Stomach smooth muscle (tissue), 2 donors: ENCODE measurements at regions not wholly inside any gene's neighbourhood (a gene's known extent, or its start where the extent isn't known, plus 50 kb on each side); places are given as distances from the start of the nearest gene placed in this dataset.
"Not testable (repeated sequence)": the region's sequence is repeated elsewhere in the genome, so short reads cannot be mapped to it uniquely, and the experiment has no call there.

Experiments
- H3K27ac ChIP-seq: one replicate; pipeline ENCODE4 v1.7.0; 2013; ENCODE audit warnings: mild to moderate bottlenecking, low read length, inconsistent platforms
- H3K27me3 ChIP-seq, 2 donors: one replicate each; pipeline ENCODE4 v1.7.0; 2013; ENCODE audit warnings: low read length in 2 of 2; ENCODE audit not compliant: insufficient read depth in 2 of 2, control insufficient read depth in 1 of 2
- H3K36me3 ChIP-seq, 2 donors: one replicate each; pipeline ENCODE4 v1.7.0; 2013; ENCODE audit warnings: low read length in 2 of 2; ENCODE audit not compliant: control insufficient read depth in 2 of 2, insufficient read depth in 2 of 2
- H3K4me1 ChIP-seq: one replicate; pipeline ENCODE4 v1.7.0; 2013; ENCODE audit warnings: low read length; ENCODE audit not compliant: control insufficient read depth, insufficient read depth
- H3K4me3 ChIP-seq, 2 donors: one replicate each; pipeline ENCODE4 v1.7.0; 2013; ENCODE audit warnings: low read length in 2 of 2
- H3K9ac ChIP-seq, 2 donors: one replicate each; pipeline ENCODE4 v1.7.0; 2013; ENCODE audit warnings: low read length in 2 of 2, mild to moderate bottlenecking in 1 of 2
- H3K9me3 ChIP-seq, 2 donors: one replicate each; pipeline ENCODE4 v1.7.0; 2013; ENCODE audit warnings: low read length in 2 of 2; ENCODE audit not compliant: control insufficient read depth in 2 of 2
- donor health status: healthy.
- donor health status: Pancreatic carcinoma.

GRCh38 chr9:38244971-38245370 is 147.5 kb upstream of the ALDH1B1 start:
- Histone ChIP-seq H3K9me3 (no peaks in the 10 kb centered on the region), H3K27ac (no peak overlapping the region), H3K36me3 (no peaks in the 10 kb centered on the region), H3K4me3 (no peak overlapping the region), H3K9ac (no peak overlapping the region), H3K27me3 (no peaks in the 10 kb centered on the region), H3K4me1 (no peaks in the 10 kb centered on the region)

GRCh38 chr9:38243993-38244392 is 148.5 kb upstream of the ALDH1B1 start:
- H3K27me3 ChIP-seq = no peaks in the 10 kb centered on the region

GRCh38 chr9:38242151-38242550 is 150.4 kb upstream of the ALDH1B1 start:
- H3K9me3 ChIP-seq, H3K4me1 ChIP-seq, H3K9ac ChIP-seq, H3K4me3 ChIP-seq, H3K27me3 ChIP-seq, H3K27ac ChIP-seq, H3K36me3 ChIP-seq: not testable (repeated sequence)

More at GRCh38 chr9:38243993-38244392, 148.5 kb upstream of the ALDH1B1 start:
- H3K9me3 ChIP-seq = no peaks in the 10 kb centered on the region
- no peak overlapping the region for H3K27ac ChIP-seq
- H3K4me3 ChIP-seq = no peak overlapping the region
- no peak overlapping the region for H3K9ac ChIP-seq
- no peaks in the 10 kb centered on the region for H3K36me3 ChIP-seq
- H3K4me1 ChIP-seq = no peaks in the 10 kb centered on the region

- no peak overlapping the region for H3K4me3 ChIP-seq
- H3K9me3 ChIP-seq = no peaks in the 10 kb centered on the region
- no peaks in the 10 kb centered on the region for H3K27me3 ChIP-seq
- H3K36me3 ChIP-seq = no peaks in the 10 kb centered on the region
- H3K9ac ChIP-seq = no peak overlapping the region
- no peak overlapping the region for H3K27ac ChIP-seq
- H3K4me1 ChIP-seq = no peaks in the 10 kb centered on the region
Measured at GRCh38 chr9:38240051-38240450, 152.5 kb upstream of the ALDH1B1 start.

- Histone ChIP-seq H3K9me3 (no peaks in the 10 kb centered on the region), H3K27ac (no peak overlapping the region), H3K27me3 (peaks cover 0 to 2% of the 10 kb centered on the region in 2 donors), H3K4me1 (no peaks in the 10 kb centered on the region), H3K9ac (no peak overlapping the region), H3K4me3 (no peak overlapping the region), H3K36me3 (no peaks in the 10 kb centered on the region)
Measured at GRCh38 chr9:38235244-38235643, 157.3 kb upstream of the ALDH1B1 start.

- H3K4me3 ChIP-seq = no peak overlapping the region
- H3K36me3 ChIP-seq = no peaks in the 10 kb centered on the region
- H3K27ac ChIP-seq = no peak overlapping the region
- peaks cover 0 to 2% of the 10 kb centered on the region in 2 donors for H3K27me3 ChIP-seq
- no peaks in the 10 kb centered on the region for H3K9me3 ChIP-seq
- H3K4me1 ChIP-seq = no peaks in the 10 kb centered on the region
- H3K9ac ChIP-seq = no peak overlapping the region
Measured at GRCh38 chr9:38234479-38235170, 157.9 kb upstream of the ALDH1B1 start.

- Histone ChIP-seq H3K27ac (no peak overlapping the region), H3K9me3 (no peaks in the 10 kb centered on the region), H3K4me3 (no peak overlapping the region), H3K27me3 (peaks cover 0 to 2% of the 10 kb centered on the region in 2 donors), H3K4me1 (no peaks in the 10 kb centered on the region), H3K9ac (no peak overlapping the region), H3K36me3 (no peaks in the 10 kb centered on the region)
Measured at GRCh38 chr9:38233796-38234355, 158.6 kb upstream of the ALDH1B1 start.

GRCh38 chr9:38233343-38233742 is 159.2 kb upstream of the ALDH1B1 start:
- Histone ChIP-seq H3K27me3 (peaks cover 0 to 2% of the 10 kb centered on the region in 2 donors), H3K9ac (no peak overlapping the region), H3K36me3 (no peaks in the 10 kb centered on the region), H3K9me3 (no peaks in the 10 kb centered on the region), H3K4me1 (no peaks in the 10 kb centered on the region), H3K4me3 (no peak overlapping the region), H3K27ac (no peak overlapping the region)

GRCh38 chr9:38232895-38233294 is 159.6 kb upstream of the ALDH1B1 start:
- no peak overlapping the region for H3K27ac ChIP-seq
- peaks cover 0 to 2% of the 10 kb centered on the region in 2 donors for H3K27me3 ChIP-seq
- H3K9ac ChIP-seq = no peak overlapping the region
- H3K4me3 ChIP-seq = no peak overlapping the region
- H3K36me3 ChIP-seq = no peaks in the 10 kb centered on the region
- H3K4me1 ChIP-seq = no peaks in the 10 kb centered on the region
- no peaks in the 10 kb centered on the region for H3K9me3 ChIP-seq

- peaks cover 3% of the 10 kb centered on the region for H3K4me1 ChIP-seq
- H3K36me3 ChIP-seq = no peaks in the 10 kb centered on the region
- peaks cover 0 to 6% of the 10 kb centered on the region in 2 donors for H3K27me3 ChIP-seq
- no peak overlapping the region for H3K27ac ChIP-seq
- H3K4me3 ChIP-seq = no peak overlapping the region
- H3K9me3 ChIP-seq = no peaks in the 10 kb centered on the region
- no peak overlapping the region for H3K9ac ChIP-seq
Measured at GRCh38 chr9:38229504-38230155, 160.6 kb upstream of the SHB start.

GRCh38 chr9:38229104-38229500 is 160.1 kb upstream of the SHB start:
- H3K4me3 ChIP-seq = no peak overlapping the region
- H3K4me1 ChIP-seq = peaks cover 3% of the 10 kb centered on the region
- no peaks in the 10 kb centered on the region for H3K9me3 ChIP-seq
- no peak overlapping the region for H3K9ac ChIP-seq
- no peak overlapping the region for H3K27ac ChIP-seq
- no peaks in the 10 kb centered on the region for H3K36me3 ChIP-seq
- peaks cover 0 to 6% of the 10 kb centered on the region in 2 donors for H3K27me3 ChIP-seq
